IMR-90 (cell line): ENCODE measurements at regions not wholly inside any gene's neighbourhood (a gene's known extent, or its start where the extent isn't known, plus 50 kb on each side); places are given as distances from the start of the nearest gene placed in this dataset.
A peak's percentile ranks its signal among the peaks of the same experiment; 100 is the strongest.
"Not testable (repeated sequence)": the region's sequence is repeated elsewhere in the genome, so short reads cannot be mapped to it uniquely, and the experiment has no call there.

Source experiments
- ATAC-seq: fragments of 200-7000 bp; cut with Tn5 transposase; 2 replicates; pipeline ENCODE4 v1.9.1; 2020; ENCODE audit warnings: low read depth, mild to moderate bottlenecking, moderate library complexity
- BruUV-seq: library from RNA; stranded (reverse); fragments of 400-500 nt; replicated peaks from 2 replicates; lab custom pipeline; 2021; lab: Mats Ljungman, UMichigan
- CTCF ChIA-PET: fragments of 300-600 bp; formaldehyde crosslinking; extraction: SDS; loops from one replicate; lab custom pipeline; 2021; ENCODE audit warnings: antibody characterized with exemption; lab: Yijun Ruan, JAX
- POLR2A ChIA-PET: fragments of 300-600 bp; sonication (Branson Sonifier 250); formaldehyde crosslinking; loops from one replicate; lab custom pipeline; 2022; ENCODE audit warnings: antibody characterized with exemption; ENCODE audit not compliant: unreplicated experiment; lab: Charles Lee
- DNase-seq: peaks from one replicate; pipeline ENCODE4 v3.0.0; 2013
- H2AFZ ChIP-seq: replicated peaks from 2 replicates; pipeline ENCODE3; 2013; ENCODE audit warnings: low read length, mild to moderate bottlenecking; ENCODE audit not compliant: poor library complexity
- H2AK5ac ChIP-seq: 2 replicates; pipeline ENCODE4 v1.6.1; 2013; ENCODE audit warnings: low read depth, low read length, inconsistent platforms
- H2AK9ac ChIP-seq: replicated peaks from 2 replicates; pipeline ENCODE3; 2013; ENCODE audit warnings: mild to moderate bottlenecking, low read depth, low read length, moderate library complexity; ENCODE audit not compliant: poor library complexity
- H2BK120ac ChIP-seq: 2 replicates; pipeline ENCODE4 v1.6.1; 2013; ENCODE audit warnings: low read depth, low read length, inconsistent platforms
- H2BK15ac ChIP-seq: 3 replicates; pipeline ENCODE4 v1.6.1; 2013; ENCODE audit warnings: low read depth, low read length, inconsistent platforms
- H2BK20ac ChIP-seq: 2 replicates; pipeline ENCODE4 v1.6.1; 2013; ENCODE audit warnings: low read depth, mild to moderate bottlenecking, inconsistent platforms, low read length, moderate library complexity
- H2BK5ac ChIP-seq: 2 replicates; pipeline ENCODE4 v1.6.1; 2013; ENCODE audit warnings: mild to moderate bottlenecking, low read depth, low read length, inconsistent platforms; ENCODE audit not compliant: poor library complexity, severe bottlenecking
- H3K14ac ChIP-seq: replicated peaks from 2 replicates; pipeline ENCODE4 v1.6.1; 2013; ENCODE audit warnings: low read depth, low read length, inconsistent platforms
- H3K18ac ChIP-seq: 2 replicates; pipeline ENCODE4 v1.6.1; 2013; ENCODE audit warnings: low read depth, low read length, control low read depth
- H3K23ac ChIP-seq: 2 replicates; pipeline ENCODE4 v1.6.1; 2013; ENCODE audit warnings: low read depth, low read length, inconsistent platforms
- H3K27ac ChIP-seq: 2 replicates; pipeline ENCODE4 v1.5.1; 2013; ENCODE audit warnings: mild to moderate bottlenecking, control low read depth, low read length; ENCODE audit not compliant: insufficient read depth
- H3K27me3 ChIP-seq: 2 replicates; pipeline ENCODE4 v1.6.1; 2013; ENCODE audit warnings: low read length; ENCODE audit not compliant: control insufficient read depth, insufficient read depth
- H3K36me3 ChIP-seq: 2 replicates; pipeline ENCODE4 v1.6.1; 2013; ENCODE audit warnings: low read length, mixed read lengths; ENCODE audit not compliant: control insufficient read depth, insufficient read depth
- H3K4ac ChIP-seq: 2 replicates; pipeline ENCODE4 v1.6.1; 2013; ENCODE audit warnings: low read depth, low read length, inconsistent platforms
- H3K4me1 ChIP-seq: 2 replicates; pipeline ENCODE4 v1.6.1; 2013; ENCODE audit warnings: low read length, mixed read lengths; ENCODE audit not compliant: control insufficient read depth, insufficient read depth
- H3K4me2 ChIP-seq: 2 replicates; pipeline ENCODE4 v1.6.1; 2013; ENCODE audit warnings: low read depth, mild to moderate bottlenecking, control low read depth, low read length, moderate library complexity
- H3K4me3 ChIP-seq: 2 replicates; pipeline ENCODE4 v1.5.1; 2013; ENCODE audit warnings: low read depth, mild to moderate bottlenecking, control low read depth, low read length, moderate library complexity; ENCODE audit not compliant: insufficient read depth
- H3K56ac ChIP-seq: 2 replicates; pipeline ENCODE4 v1.6.1; 2013; ENCODE audit warnings: low read length, inconsistent platforms; ENCODE audit not compliant: insufficient read depth; ENCODE audit errors: extremely low read depth
- H3K79me1 ChIP-seq, 2 experiments: 2 replicates each; pipeline ENCODE4 v1.6.1; 2013; ENCODE audit warnings: low read length in 2 of 2, inconsistent platforms in 1 of 2, low read depth in 1 of 2
- H3K9ac ChIP-seq: 2 replicates; pipeline ENCODE4 v1.6.1; 2013; ENCODE audit warnings: low read depth, low read length, control low read depth
- H3K9me1 ChIP-seq: 2 replicates; pipeline ENCODE4 v1.6.1; 2013; ENCODE audit warnings: low read length, inconsistent platforms; ENCODE audit not compliant: insufficient read depth
- H3K9me3 ChIP-seq: 2 replicates; pipeline ENCODE4 v1.6.1; 2013; ENCODE audit warnings: low read length; ENCODE audit not compliant: control insufficient read depth, insufficient read depth
- H4K20me1 ChIP-seq: 2 replicates; pipeline ENCODE4 v1.6.1; 2013; ENCODE audit warnings: low read length, inconsistent platforms; ENCODE audit not compliant: insufficient read depth
- H4K5ac ChIP-seq: 2 replicates; pipeline ENCODE4 v1.6.1; 2013; ENCODE audit warnings: mild to moderate bottlenecking, low read depth, low read length, control low read depth
- H4K8ac ChIP-seq, 2 experiments: 2 replicates each; pipeline ENCODE4 v1.6.1; 2013; ENCODE audit warnings: low read depth in 2 of 2, low read length in 2 of 2, control low read depth in 1 of 2, inconsistent platforms in 1 of 2
- H4K91ac ChIP-seq: 2 replicates; pipeline ENCODE4 v1.6.1; 2013; ENCODE audit warnings: low read depth, low read length, inconsistent platforms; ENCODE audit not compliant: insufficient read depth
- WGBS, 2 experiments: methylation state at CpG; one replicate each; pipeline versions ENCODE4 v1.1.5 to v1.1.7; 2013; ENCODE audit warnings: missing lambda C conversion rate in 2 of 2; ENCODE audit not compliant: insufficient read length in 1 of 2; ENCODE audit errors: extremely low coverage in 2 of 2; 5-methylcytosine and 5-hydroxymethylcytosine counted together
- dilution Hi-C: fragments of 300-500 bp; cut with HindIII; formaldehyde crosslinking; loops from one replicate; pipeline ENCODE4 v1.14.3; 2018; ENCODE audit warnings: low sequenced_read_pairs; ENCODE audit not compliant: unreplicated experiment
- in situ Hi-C: fragments of 300-500 bp; cut with MboI; formaldehyde crosslinking; loops from 3 replicates; pipeline ENCODE4 v1.14.3; 2019; ENCODE audit warnings: low sequenced_read_pairs, inconsistent platforms, mixed read lengths
- intact Hi-C: fragments of 100-400 bp; cut with micrococcal nuclease; formaldehyde crosslinking; loops from 2 replicates; pipeline ENCODE4 v1.10.0; 2022

DNA sequence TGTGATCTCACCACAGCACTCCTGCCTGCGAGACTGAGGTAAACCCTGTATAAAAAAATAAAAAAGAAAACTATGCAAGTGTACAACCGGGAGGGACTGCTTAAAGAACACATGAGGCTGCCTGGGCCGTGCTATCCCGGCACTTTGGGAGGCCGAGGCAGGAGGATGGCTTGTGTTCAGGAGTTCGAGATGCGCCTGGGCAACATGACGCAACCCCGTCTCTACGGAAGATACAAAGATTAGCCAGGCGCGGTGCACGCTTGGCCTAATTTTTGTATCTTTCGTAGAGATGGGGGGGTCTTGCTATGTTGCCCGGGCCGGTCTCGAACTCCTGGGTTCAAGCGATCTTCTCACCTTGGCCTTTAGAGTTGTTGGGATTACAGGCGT, 75.2 kb upstream of the ERV3-1 start:
- intact Hi-C loops, dilution Hi-C loops, DNase-seq, H3K9me1 ChIP-seq, H3K27ac ChIP-seq, H3K23ac ChIP-seq, H4K20me1 ChIP-seq, CTCF ChIA-PET, H2BK5ac ChIP-seq, H3K14ac ChIP-seq, H3K18ac ChIP-seq, H3K4me2 ChIP-seq, H3K9me3 ChIP-seq, H3K36me3 ChIP-seq, H2BK15ac ChIP-seq, H2AK9ac ChIP-seq, H2AFZ ChIP-seq, H4K91ac ChIP-seq, H3K79me1 ChIP-seq, H2BK20ac ChIP-seq, H3K56ac ChIP-seq, H2BK120ac ChIP-seq, H3K27me3 ChIP-seq, BruUV-seq, H3K4me1 ChIP-seq, in situ Hi-C loops, ATAC-seq, POLR2A ChIA-PET, H3K9ac ChIP-seq, H3K4ac ChIP-seq: not testable (repeated sequence)
- WGBS, 2 experiments, result no CpG with 5 or more reads among the region's 19 CpGs
- H4K5ac ChIP-seq, result peak overlapping the region; percentile 86
- peak overlapping the region; percentile 44; the same call in 1 of the 2 replicates for H3K4me3 ChIP-seq
- H2AK5ac ChIP-seq, result peak overlapping the region; percentile 50; the same call in 1 of the 2 replicates
- H4K8ac ChIP-seq, result peak overlapping the region; percentile 87 to 97
